Right lobe of liver (tissue), 4 donors: ENCODE measurements at regions not wholly inside any gene's neighbourhood (a gene's known extent, or its start where the extent isn't known, plus 50 kb on each side); places are given as distances from the start of the nearest gene placed in this dataset.

Source experiments
- CTCF ChIP-seq, 4 donors: fragments of 200-600 bp in 3 of 4; fragments of 450-650 bp in 1 of 4; IDR thresholded peaks; one replicate each; pipeline versions ENCODE4 v1.5.1 to v1.8.0; 2016 to 2022; ENCODE audit warnings: antibody characterized with exemption in 4 of 4, mild to moderate bottlenecking in 2 of 4
- POLR2A ChIP-seq: fragments of 450-650 bp; IDR thresholded peaks from one replicate; pipeline ENCODE4 v1.6.1; 2017; ENCODE audit warnings: antibody characterized with exemption, mild to moderate bottlenecking
- donor health status: DM: no; HTN: no; CAD: no.
- donor health status: DM: no; HTN: no; CAD: no.
- donor health status: DM: no; HTN: yes; CAD: no.

GRCh38 chr4:178470996-178471784 lies 1029.0 kb upstream of the AGA start:
- TF ChIP-seq POLR2A (no peak), CTCF (IDR thresholded peaks at IDR 0.05) (no peak)
